Suprapubic skin (tissue), 4 donors: ENCODE measurements at regions not wholly inside any gene's neighbourhood (a gene's known extent, or its start where the extent isn't known, plus 50 kb on each side); places are given as distances from the start of the nearest gene placed in this dataset.

ENCODE experiments used
- CTCF ChIP-seq, 2 donors: fragments of 200-600 bp in 1 of 2; fragments of 450-650 bp in 1 of 2; sonication (generic) in 1 of 2; IDR thresholded peaks; one replicate each; pipeline ENCODE4 v1.5.1; 2016 to 2019; ENCODE audit warnings: antibody characterized with exemption in 2 of 2, mild to moderate bottlenecking in 1 of 2, moderate library complexity in 1 of 2
- EP300 ChIP-seq: sonication (generic); formaldehyde crosslinking; IDR thresholded peaks from one replicate; pipeline ENCODE4 v1.6.1; 2017; ENCODE audit warnings: antibody characterized with exemption
- POLR2A ChIP-seq, 2 donors: fragments of 450-650 bp; IDR thresholded peaks; one replicate each; pipeline ENCODE4 v1.6.1; 2017; ENCODE audit warnings: antibody characterized with exemption in 2 of 2, mild to moderate bottlenecking in 2 of 2, moderate library complexity in 2 of 2
- POLR2AphosphoS5 ChIP-seq, 3 donors: sonication (generic); formaldehyde crosslinking; IDR thresholded peaks; one replicate each; pipeline ENCODE4 v1.6.1; 2017; ENCODE audit warnings: antibody characterized with exemption in 3 of 3

GRCh38 chr6:8879334-8879733, 444.0 kb upstream of the SLC35B3 start:
- TF ChIP-seq CTCF (IDR thresholded peaks at IDR 0.05): no peak
- TF ChIP-seq EP300: no peak
- no peak for TF ChIP-seq POLR2A (IDR thresholded peaks at IDR 0.05)
- TF ChIP-seq POLR2AphosphoS5 (IDR thresholded peaks at IDR 0.05): no peak
